Central memory CD8-positive, alpha-beta T cell (primary cell): ENCODE measurements at regions not wholly inside any gene's neighbourhood (a gene's known extent, or its start where the extent isn't known, plus 50 kb on each side); places are given as distances from the start of the nearest gene placed in this dataset.

ENCODE experiments used
- ATAC-seq: fragments of 150-1000 bp; cut with Tn5 transposase; replicated peaks from 2 replicates; pipeline ENCODE4 v1.10.0; 2022; ENCODE audit warnings: mild to moderate bottlenecking, moderate FRiP score, moderate number of reproducible peaks; ENCODE audit not compliant: poor library complexity, severe bottlenecking; ENCODE audit errors: extremely low read depth
- DNase-seq, 2 donors: peaks; one replicate each; pipeline ENCODE4 v3.0.0; 2021; ENCODE audit warnings: low spot score in 2 of 2
- H3K27ac Mint-ChIP-seq: one replicate; pipeline ENCODE4 v1.8.0; 2022; ENCODE audit warnings: low read depth, mild to moderate bottlenecking, moderate library complexity, mixed read lengths
- H3K27me3 Mint-ChIP-seq: one replicate; pipeline ENCODE4 v1.8.0; 2022; ENCODE audit warnings: mixed read lengths
- H3K36me3 Mint-ChIP-seq: one replicate; pipeline ENCODE4 v1.8.0; 2022; ENCODE audit warnings: mild to moderate bottlenecking, moderate library complexity, mixed read lengths; ENCODE audit not compliant: insufficient read depth
- H3K4me1 Mint-ChIP-seq: one replicate; pipeline ENCODE4 v1.8.0; 2022; ENCODE audit warnings: mixed read lengths
- H3K4me3 Mint-ChIP-seq: one replicate; pipeline ENCODE4 v1.8.0; 2022; ENCODE audit warnings: mild to moderate bottlenecking, moderate library complexity, mixed read lengths
- H3K9me3 Mint-ChIP-seq: one replicate; pipeline ENCODE4 v1.8.0; 2022; ENCODE audit warnings: mixed read lengths

- DNase-seq (no peak), ATAC-seq (no peak)
- H3K36me3 Mint-ChIP-seq, result no peaks in the 10 kb centered on the region
- no peaks in the 10 kb centered on the region for H3K9me3 Mint-ChIP-seq
- H3K27me3 Mint-ChIP-seq, result peaks cover 26% of the 10 kb centered on the region
- H3K4me3 Mint-ChIP-seq, result no peak overlapping the region
- peaks cover 4% of the 10 kb centered on the region for H3K4me1 Mint-ChIP-seq
- no peak overlapping the region for H3K27ac Mint-ChIP-seq
These were observed 64.9 kb upstream of the CAMK2D start for GRCh38 chr4:113826421-113826820.

DNA sequence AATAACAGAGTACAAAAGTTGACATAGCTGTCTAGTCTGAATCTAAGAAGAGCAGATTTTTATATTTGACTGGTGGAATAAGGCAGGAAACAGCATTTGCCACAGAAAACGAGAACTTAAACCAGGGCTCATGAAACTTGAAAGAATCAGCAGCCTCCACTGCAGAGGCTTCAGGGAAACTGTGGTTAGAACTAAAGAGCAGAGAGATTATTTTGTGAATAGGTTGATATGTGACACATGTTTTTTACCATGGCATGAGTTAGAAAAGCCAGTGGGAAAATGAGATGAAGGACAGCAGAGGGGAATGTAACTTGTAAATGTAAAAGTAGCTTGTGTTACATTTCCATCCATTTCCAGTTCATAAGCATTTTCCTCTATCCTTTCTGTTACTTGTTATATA lies 63.7 kb upstream of the CAMK2D start:
- Mint-ChIP-seq H3K36me3 (no peaks in the 10 kb centered on the region), H3K4me3 (no peak overlapping the region), H3K9me3 (no peaks in the 10 kb centered on the region), H3K27ac (no peak overlapping the region), H3K27me3 (peaks cover 26% of the 10 kb centered on the region), H3K4me1 (peaks cover 4% of the 10 kb centered on the region)
- peak; percentile 24 for ATAC-seq
- DNase-seq, result no peak

- Mint-ChIP-seq H3K4me3 (no peak overlapping the region), H3K36me3 (no peaks in the 10 kb centered on the region), H3K4me1 (peaks cover 4% of the 10 kb centered on the region), H3K27me3 (peaks cover 18% of the 10 kb centered on the region), H3K27ac (no peak overlapping the region), H3K9me3 (no peaks in the 10 kb centered on the region)
- ATAC-seq, result no peak
- DNase-seq, result no peak
These were observed 62.9 kb upstream of the CAMK2D start for GRCh38 chr4:113824396-113824795.

GRCh38 chr4:113823291-113823659 lies 61.7 kb upstream of the CAMK2D start:
- H3K27me3 Mint-ChIP-seq, result peaks cover 11% of the 10 kb centered on the region
- H3K4me1 Mint-ChIP-seq, result peaks cover 4% of the 10 kb centered on the region
- no peak overlapping the region for H3K27ac Mint-ChIP-seq
- no peaks in the 10 kb centered on the region for H3K9me3 Mint-ChIP-seq
- no peak overlapping the region for H3K4me3 Mint-ChIP-seq
- ATAC-seq, result no peak
- DNase-seq, result no peak
- H3K36me3 Mint-ChIP-seq, result no peaks in the 10 kb centered on the region

GRCh38 chr4:113822555-113823290 lies 61.2 kb upstream of the CAMK2D start:
- no peak overlapping the region for H3K4me3 Mint-ChIP-seq
- H3K27ac Mint-ChIP-seq, result no peak overlapping the region
- H3K9me3 Mint-ChIP-seq, result no peaks in the 10 kb centered on the region
- no peak for ATAC-seq
- DNase-seq, result no peak
- peaks cover 4% of the 10 kb centered on the region for H3K4me1 Mint-ChIP-seq
- peaks cover 9% of the 10 kb centered on the region for H3K27me3 Mint-ChIP-seq
- H3K36me3 Mint-ChIP-seq, result no peaks in the 10 kb centered on the region

DNA sequence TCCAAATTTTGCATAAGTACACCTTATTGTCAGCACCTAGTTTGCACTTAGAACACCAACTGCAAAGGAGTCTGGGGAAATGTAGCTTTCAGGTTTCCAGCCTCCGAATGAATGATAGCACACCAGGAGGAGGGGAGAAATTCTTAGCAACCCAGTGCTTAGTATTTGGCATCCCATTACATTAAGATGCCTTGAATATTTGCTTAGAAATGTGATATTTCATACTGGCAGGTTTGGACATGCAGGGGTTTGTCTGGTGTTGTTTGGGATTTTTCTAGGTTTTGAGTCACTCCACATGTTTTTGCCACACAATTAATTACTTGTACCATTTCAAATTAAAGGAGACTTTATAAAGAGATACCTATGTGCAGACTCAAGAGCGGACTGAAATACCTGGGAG lies 60.3 kb upstream of the CAMK2D start:
- peaks cover 4% of the 10 kb centered on the region for H3K4me1 Mint-ChIP-seq
- no peak overlapping the region for H3K4me3 Mint-ChIP-seq
- no peaks in the 10 kb centered on the region for H3K36me3 Mint-ChIP-seq
- no peaks in the 10 kb centered on the region for H3K9me3 Mint-ChIP-seq
- ATAC-seq (no peak), DNase-seq (no peak)
- no peaks in the 10 kb centered on the region for H3K27me3 Mint-ChIP-seq
- no peak overlapping the region for H3K27ac Mint-ChIP-seq

DNA sequence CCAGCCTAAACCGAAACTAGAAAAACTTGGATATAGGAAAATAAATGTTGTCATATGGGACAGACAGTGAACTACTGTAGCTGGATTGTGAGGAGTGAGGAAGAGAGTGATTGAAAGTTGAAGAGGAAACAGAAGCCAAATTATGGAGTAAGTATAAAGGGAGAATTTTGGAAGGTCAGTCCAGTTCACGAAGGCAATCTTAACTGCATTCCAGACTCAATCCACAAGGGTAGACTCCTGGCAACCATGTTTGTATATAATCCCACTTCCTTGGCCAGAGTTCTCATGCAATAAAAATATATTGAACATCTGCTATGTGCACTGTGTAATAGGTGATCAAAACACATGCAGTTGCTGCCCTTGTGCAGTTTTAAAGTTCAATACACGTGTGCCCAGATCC lies 58.6 kb upstream of the CAMK2D start:
- H3K4me3 Mint-ChIP-seq, result no peak overlapping the region
- no peak overlapping the region for H3K27ac Mint-ChIP-seq
- no peaks in the 10 kb centered on the region for H3K27me3 Mint-ChIP-seq
- no peaks in the 10 kb centered on the region for H3K9me3 Mint-ChIP-seq
- ATAC-seq (no peak), DNase-seq (no peak)
- no peaks in the 10 kb centered on the region for H3K36me3 Mint-ChIP-seq
- peaks cover 2% of the 10 kb centered on the region for H3K4me1 Mint-ChIP-seq

- Mint-ChIP-seq H3K4me1 (no peaks in the 10 kb centered on the region), H3K4me3 (no peak overlapping the region), H3K27me3 (no peaks in the 10 kb centered on the region), H3K36me3 (no peaks in the 10 kb centered on the region), H3K27ac (no peak overlapping the region), H3K9me3 (no peaks in the 10 kb centered on the region)
- ATAC-seq (no peak), DNase-seq (no peak)
These were observed 54.3 kb upstream of the CAMK2D start for GRCh38 chr4:113815826-113816225.

DNA sequence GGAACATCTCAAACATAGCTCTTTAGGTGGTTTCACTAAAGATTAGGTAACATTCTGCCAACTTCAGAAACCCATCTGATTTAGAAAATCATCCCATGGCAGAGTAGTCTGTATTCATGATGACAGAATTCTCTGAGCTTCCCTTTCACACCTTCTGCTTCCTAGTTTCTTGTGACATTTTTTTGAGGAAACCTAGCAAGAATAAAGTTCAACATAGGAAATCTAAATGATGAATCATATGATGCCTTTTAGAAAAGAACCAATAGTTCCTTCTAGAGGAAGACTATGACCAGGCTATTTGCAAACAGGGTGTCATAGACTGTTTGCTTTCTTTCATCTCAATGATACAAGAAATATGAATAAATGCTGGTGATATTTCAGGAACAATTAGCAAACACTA lies 49.8 kb upstream of the CAMK2D start:
- Mint-ChIP-seq H3K36me3 (no peaks in the 10 kb centered on the region), H3K9me3 (no peaks in the 10 kb centered on the region), H3K4me3 (no peak overlapping the region), H3K27ac (no peak overlapping the region), H3K27me3 (no peaks in the 10 kb centered on the region), H3K4me1 (no peaks in the 10 kb centered on the region)
- DNase-seq, result no peak
- ATAC-seq, result no peak
